NCI-H526 treated with DMSO at 0.1 percent for 48 hours (cell line): ENCODE measurements at regions not wholly inside any gene's neighbourhood (a gene's known extent, or its start where the extent isn't known, plus 50 kb on each side); places are given as distances from the start of the nearest gene placed in this dataset.
"Not testable (repeated sequence)": the region's sequence is repeated elsewhere in the genome, so short reads cannot be mapped to it uniquely, and the experiment has no call there.

Source experiments
- DNase-seq: peaks from one replicate; lab custom pipeline; 2025; lab: John Stamatoyannopoulos, UW

GRCh38 chr5:38789134-38789533 is 56.7 kb upstream of the OSMR start:
- DNase-seq = no peak

- DNase-seq = no peak
Measured at GRCh38 chr5:38789777-38790176, 56.0 kb upstream of the OSMR start.

GRCh38 chr5:38790268-38790667 is 55.5 kb upstream of the OSMR start:
- DNase-seq = no peak

GRCh38 chr5:38790891-38791290 is 54.9 kb upstream of the OSMR start:
- DNase-seq = no peak

GRCh38 chr5:38793099-38793498 is 52.7 kb upstream of the OSMR start:
- DNase-seq = no peak

- DNase-seq = not testable (repeated sequence)
Measured at GRCh38 chr5:38794037-38794436, 51.8 kb upstream of the OSMR start.

- no peak for DNase-seq
Measured at GRCh38 chr5:38794986-38795385, 50.8 kb upstream of the OSMR start.

- DNase-seq = no peak
Measured at GRCh38 chr5:38795986-38796741, 49.6 kb upstream of the OSMR start.
